ENCODE measurements at regions not wholly inside any gene's neighbourhood (a gene's known extent, or its start where the extent isn't known, plus 50 kb on each side); places are given as distances from the start of the nearest gene placed in this dataset.

GRCh38 chr2:83756219-83756618, 702.9 kb downstream of the SUCLG1 start:
- TF ChIP-seq CTCF (IDR thresholded peaks at IDR 0.05) = no peak
- intact Hi-C loops (cut with DNase I) = no loop called here
- Histone ChIP-seq H3K4me3 (no peak overlapping the region), H3K9me3 (peaks cover 7% of the 10 kb centered on the region), H3K27me3 (ENCODE audit: low read depth) (no peaks in the 10 kb centered on the region), H3K4me1 (no peaks in the 10 kb centered on the region), H3K27ac (no peak overlapping the region), H3K36me3 (no peaks in the 10 kb centered on the region)
- DNase-seq (no peak), ATAC-seq (no peak)

GRCh38 chr2:83747141-83747540, 711.9 kb downstream of the SUCLG1 start:
- Histone ChIP-seq H3K36me3 (no peaks in the 10 kb centered on the region), H3K9me3 (no peaks in the 10 kb centered on the region), H3K4me3 (no peak overlapping the region), H3K27me3 (ENCODE audit: low read depth) (no peaks in the 10 kb centered on the region), H3K27ac (no peak overlapping the region), H3K4me1 (no peaks in the 10 kb centered on the region)
- no peak for ATAC-seq
- intact Hi-C loops (cut with DNase I) = no loop called here
- DNase-seq = no peak
- no peak for TF ChIP-seq CTCF (IDR thresholded peaks at IDR 0.05)

- intact Hi-C loops (cut with DNase I) = no loop called here
- DNase-seq (no peak), ATAC-seq (no peak)
- no peak for TF ChIP-seq CTCF (IDR thresholded peaks at IDR 0.05)
- Histone ChIP-seq H3K9me3 (peaks cover 9% of the 10 kb centered on the region), H3K4me1 (no peaks in the 10 kb centered on the region), H3K27me3 (ENCODE audit: low read depth) (no peaks in the 10 kb centered on the region), H3K4me3 (no peak overlapping the region), H3K27ac (no peak overlapping the region), H3K36me3 (no peaks in the 10 kb centered on the region)
Measured at GRCh38 chr2:83744855-83745254, 714.2 kb downstream of the SUCLG1 start.

- no peaks in the 10 kb centered on the region for H3K27me3 ChIP-seq (ENCODE audit: low read depth)
- H3K36me3 ChIP-seq = no peaks in the 10 kb centered on the region
- no peaks in the 10 kb centered on the region for H3K4me1 ChIP-seq
- DNase-seq (peak; percentile 32), ATAC-seq (no peak)
- H3K9me3 ChIP-seq = peaks cover 9% of the 10 kb centered on the region
- intact Hi-C loops (cut with DNase I) = no loop called here
- no peak for TF ChIP-seq CTCF (IDR thresholded peaks at IDR 0.05)
- no peak overlapping the region for H3K27ac ChIP-seq
- no peak overlapping the region for H3K4me3 ChIP-seq
Measured at GRCh38 chr2:83742117-83742782, 716.8 kb downstream of the SUCLG1 start.

- intact Hi-C loops (cut with DNase I) = no loop called here
Measured at GRCh38 chr2:83730223-83730622, 728.9 kb downstream of the SUCLG1 start.

More at GRCh38 chr2:83730223-83730622, 728.9 kb downstream of the SUCLG1 start:
- Histone ChIP-seq H3K36me3 (no peaks in the 10 kb centered on the region), H3K27me3 (ENCODE audit: low read depth) (no peaks in the 10 kb centered on the region), H3K4me3 (no peak overlapping the region), H3K27ac (no peak overlapping the region), H3K9me3 (no peaks in the 10 kb centered on the region), H3K4me1 (no peaks in the 10 kb centered on the region)
- ATAC-seq = no peak
- no peak for TF ChIP-seq CTCF (IDR thresholded peaks at IDR 0.05)
- no peak for DNase-seq
